Ishikawa (cell line): ENCODE measurements at regions not wholly inside any gene's neighbourhood (a gene's known extent, or its start where the extent isn't known, plus 50 kb on each side); places are given as distances from the start of the nearest gene placed in this dataset.

Experiments used
- EGR1 ChIP-seq: IDR thresholded peaks from 2 replicates; pipeline ENCODE4 v1.6.1; 2012
- EP300 ChIP-seq: IDR thresholded peaks from 2 replicates; pipeline ENCODE4 v1.6.1; 2012; ENCODE audit warnings: borderline replicate concordance
- FOXM1 ChIP-seq: IDR thresholded peaks from 2 replicates; pipeline ENCODE4 v1.6.1; 2012; ENCODE audit warnings: low read depth, borderline replicate concordance
- TAF1 ChIP-seq: IDR thresholded peaks from 2 replicates; pipeline ENCODE4 v1.6.1; 2012; ENCODE audit warnings: low read depth, mild to moderate bottlenecking
- YY1 ChIP-seq: IDR thresholded peaks from 2 replicates; pipeline ENCODE4 v1.6.1; 2012; ENCODE audit warnings: low read depth
- TF ChIP-seq, protein P1 (sequence below): IDR thresholded peaks from 2 replicates; pipeline ENCODE4 v1.6.1; 2012
- TF ChIP-seq, protein P2 (sequence below): IDR thresholded peaks from 2 replicates; pipeline ENCODE4 v1.6.1; 2012

GRCh38 chr5:112642885-112643284 is 94.8 kb upstream of the APC start:
- TF ChIP-seq EP300 = no peak
- TF ChIP-seq, protein P1, sequence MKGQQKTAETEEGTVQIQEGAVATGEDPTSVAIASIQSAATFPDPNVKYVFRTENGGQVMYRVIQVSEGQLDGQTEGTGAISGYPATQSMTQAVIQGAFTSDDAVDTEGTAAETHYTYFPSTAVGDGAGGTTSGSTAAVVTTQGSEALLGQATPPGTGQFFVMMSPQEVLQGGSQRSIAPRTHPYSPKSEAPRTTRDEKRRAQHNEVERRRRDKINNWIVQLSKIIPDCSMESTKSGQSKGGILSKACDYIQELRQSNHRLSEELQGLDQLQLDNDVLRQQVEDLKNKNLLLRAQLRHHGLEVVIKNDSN = no peak
- no peak for TF ChIP-seq TAF1
- TF ChIP-seq, protein P2, sequence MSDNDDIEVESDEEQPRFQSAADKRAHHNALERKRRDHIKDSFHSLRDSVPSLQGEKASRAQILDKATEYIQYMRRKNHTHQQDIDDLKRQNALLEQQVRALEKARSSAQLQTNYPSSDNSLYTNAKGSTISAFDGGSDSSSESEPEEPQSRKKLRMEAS = no peak
- TF ChIP-seq EGR1 = no peak
- TF ChIP-seq FOXM1 = no peak
- TF ChIP-seq YY1 = no peak
